ENCODE measurements at regions not wholly inside any gene's neighbourhood (a gene's known extent, or its start where the extent isn't known, plus 50 kb on each side); places are given as distances from the start of the nearest gene placed in this dataset.

GRCh38 chr5:152337484-152337883 lies 67.6 kb downstream of the NMUR2 start:
- in situ Hi-C loops (cut with MboI; ENCODE audit: low pct_unique_long_range_greater_than_20kb, low sequenced_read_pairs, unreplicated experiment), result no loop called here
- DNase-seq (ENCODE audit: low spot score), result no peak
- TF ChIP-seq CTCF (IDR thresholded peaks at IDR 0.05; ENCODE audit: extremely low read depth, insufficient read depth, missing control alignments), result no peak

GRCh38 chr5:152335461-152335860 lies 69.6 kb downstream of the NMUR2 start:
- in situ Hi-C loops (cut with MboI; ENCODE audit: low pct_unique_long_range_greater_than_20kb, low sequenced_read_pairs, unreplicated experiment), result no loop called here

GRCh38 chr5:152332716-152333460 lies 72.2 kb downstream of the NMUR2 start:
- in situ Hi-C loops (cut with MboI; ENCODE audit: low pct_unique_long_range_greater_than_20kb, low sequenced_read_pairs, unreplicated experiment), result no loop called here
- DNase-seq (ENCODE audit: low spot score), result no peak
- no peak for TF ChIP-seq CTCF (IDR thresholded peaks at IDR 0.05; ENCODE audit: extremely low read depth, insufficient read depth, missing control alignments)

More at GRCh38 chr5:152335461-152335860, 69.6 kb downstream of the NMUR2 start:
- no peak for TF ChIP-seq CTCF (IDR thresholded peaks at IDR 0.05; ENCODE audit: extremely low read depth, insufficient read depth, missing control alignments)
- DNase-seq (ENCODE audit: low spot score), result no peak

- no peak for DNase-seq (ENCODE audit: low spot score)
- no peak for TF ChIP-seq CTCF (IDR thresholded peaks at IDR 0.05; ENCODE audit: extremely low read depth, insufficient read depth, missing control alignments)
- in situ Hi-C loops (cut with MboI; ENCODE audit: low pct_unique_long_range_greater_than_20kb, low sequenced_read_pairs, unreplicated experiment), result no loop called here
These were observed 73.4 kb downstream of the NMUR2 start for GRCh38 chr5:152331718-152332117.

GRCh38 chr5:152331006-152331405 lies 74.1 kb downstream of the NMUR2 start:
- in situ Hi-C loops (cut with MboI; ENCODE audit: low pct_unique_long_range_greater_than_20kb, low sequenced_read_pairs, unreplicated experiment), result no loop called here
- DNase-seq (ENCODE audit: low spot score), result no peak
- TF ChIP-seq CTCF (IDR thresholded peaks at IDR 0.05; ENCODE audit: extremely low read depth, insufficient read depth, missing control alignments), result no peak

GRCh38 chr5:152329761-152330283 lies 75.3 kb downstream of the NMUR2 start:
- DNase-seq (ENCODE audit: low spot score), result no peak
- in situ Hi-C loops (cut with MboI; ENCODE audit: low pct_unique_long_range_greater_than_20kb, low sequenced_read_pairs, unreplicated experiment), result no loop called here
- no peak for TF ChIP-seq CTCF (IDR thresholded peaks at IDR 0.05; ENCODE audit: extremely low read depth, insufficient read depth, missing control alignments)

Data from GM13977 (cell line).